Inferior parietal cortex (tissue), 1 donor: ENCODE measurements at regions not wholly inside any gene's neighbourhood (a gene's known extent, or its start where the extent isn't known, plus 50 kb on each side); places are given as distances from the start of the nearest gene placed in this dataset.
"Not testable (repeated sequence)": the region's sequence is repeated elsewhere in the genome, so short reads cannot be mapped to it uniquely, and the experiment has no call there.

Experiments used
- DNase-seq: peaks from one replicate; pipeline ENCODE4 v3.0.0-alpha.2; 2016; ENCODE audit errors: extremely low spot score

- DNase-seq: no peak
Measured at GRCh38 chr14:83702619-83703018, 1827.3 kb upstream of the FLRT2 start.

DNA sequence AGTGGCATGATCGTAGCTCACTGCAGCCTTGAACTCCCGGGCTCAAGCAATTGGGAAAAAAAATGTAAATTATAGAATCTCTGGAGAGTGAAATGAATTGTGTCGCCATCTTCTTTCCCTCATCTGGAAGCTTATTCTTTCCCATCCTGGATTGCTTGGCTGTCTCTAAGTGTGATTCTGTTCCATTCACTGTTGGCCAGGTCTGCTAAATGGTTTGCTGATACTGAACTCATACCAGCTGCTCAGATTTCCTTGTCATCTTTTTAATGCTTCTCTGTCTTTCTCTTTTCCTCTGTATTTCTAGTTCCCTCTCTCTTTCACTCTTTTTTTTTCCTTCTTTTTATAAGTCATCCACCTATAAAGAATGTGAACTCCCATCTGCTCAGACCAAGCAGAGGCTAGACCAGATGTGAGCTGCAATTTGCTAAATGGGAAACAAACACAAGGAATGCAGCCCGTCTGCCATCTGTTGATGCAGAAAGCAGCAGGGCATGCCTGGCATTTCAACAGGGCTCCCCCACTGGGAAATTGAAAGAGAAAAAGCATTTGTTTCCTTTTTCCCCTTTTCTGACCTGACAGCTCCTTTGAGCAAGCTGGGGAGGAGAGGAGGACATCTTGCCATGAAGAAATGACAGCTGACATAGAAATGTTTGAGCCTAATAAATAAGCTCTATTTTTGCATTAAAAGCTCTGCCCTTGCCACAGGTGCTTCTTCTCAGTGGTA lies 1823.6 kb upstream of the FLRT2 start:
- DNase-seq: no peak

DNA sequence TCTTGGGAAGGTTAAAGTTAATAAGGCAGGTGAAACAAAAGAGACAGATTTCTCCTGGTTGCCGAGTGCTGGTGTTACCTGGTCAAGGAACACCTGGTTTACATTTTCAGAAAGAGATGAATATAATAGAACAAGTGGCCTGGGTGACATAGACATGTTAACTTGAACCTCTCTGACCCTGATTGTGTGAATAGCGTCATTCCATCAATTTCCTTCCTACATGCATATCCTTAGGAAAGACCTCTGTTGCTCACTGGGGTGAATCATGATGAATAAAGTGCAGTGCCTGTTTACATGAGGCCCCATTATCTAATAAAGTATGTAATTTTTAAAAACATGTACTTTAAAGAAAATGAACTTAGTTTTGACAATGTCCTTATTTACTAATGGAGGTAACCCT lies 1822.9 kb upstream of the FLRT2 start:
- DNase-seq: no peak

GRCh38 chr14:83709116-83709515 lies 1820.8 kb upstream of the FLRT2 start:
- no peak for DNase-seq

GRCh38 chr14:83711046-83711445 lies 1818.9 kb upstream of the FLRT2 start:
- DNase-seq: no peak

GRCh38 chr14:83712418-83713129 lies 1817.4 kb upstream of the FLRT2 start:
- no peak for DNase-seq

- no peak for DNase-seq
Measured at GRCh38 chr14:83713732-83714131, 1816.2 kb upstream of the FLRT2 start.

DNA sequence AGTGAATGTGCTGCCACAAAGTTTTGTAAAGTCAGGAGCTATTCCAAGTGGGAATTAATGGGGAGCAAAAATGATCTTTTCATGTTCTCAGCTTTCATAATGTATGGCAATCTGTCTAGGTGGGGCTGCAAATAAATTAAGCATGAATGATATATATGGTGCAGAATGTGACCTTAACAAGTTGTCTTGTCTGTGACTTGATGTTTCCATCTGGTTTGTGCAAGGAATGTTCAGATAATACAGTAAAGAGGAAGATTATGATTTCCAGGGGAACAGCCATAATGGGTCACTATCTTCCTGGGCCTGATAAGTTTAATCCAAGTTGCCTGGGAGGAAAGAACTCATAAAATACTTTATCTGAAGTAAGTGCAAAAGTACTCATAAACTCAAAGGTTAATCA lies 1815.8 kb upstream of the FLRT2 start:
- DNase-seq: no peak

- DNase-seq: not testable (repeated sequence)
Measured at GRCh38 chr14:83719435-83719834, 1810.5 kb upstream of the FLRT2 start.

GRCh38 chr14:83733670-83734069 lies 1796.3 kb upstream of the FLRT2 start:
- DNase-seq: no peak

- DNase-seq: no peak
Measured at GRCh38 chr14:83734431-83734830, 1795.5 kb upstream of the FLRT2 start.

- DNase-seq: no peak
Measured at GRCh38 chr14:83741269-83741668, 1788.7 kb upstream of the FLRT2 start.

- no peak for DNase-seq
Measured at GRCh38 chr14:83744224-83744623, 1785.7 kb upstream of the FLRT2 start.

- DNase-seq: no peak
Measured at GRCh38 chr14:83744891-83745290, 1785.1 kb upstream of the FLRT2 start.

DNA sequence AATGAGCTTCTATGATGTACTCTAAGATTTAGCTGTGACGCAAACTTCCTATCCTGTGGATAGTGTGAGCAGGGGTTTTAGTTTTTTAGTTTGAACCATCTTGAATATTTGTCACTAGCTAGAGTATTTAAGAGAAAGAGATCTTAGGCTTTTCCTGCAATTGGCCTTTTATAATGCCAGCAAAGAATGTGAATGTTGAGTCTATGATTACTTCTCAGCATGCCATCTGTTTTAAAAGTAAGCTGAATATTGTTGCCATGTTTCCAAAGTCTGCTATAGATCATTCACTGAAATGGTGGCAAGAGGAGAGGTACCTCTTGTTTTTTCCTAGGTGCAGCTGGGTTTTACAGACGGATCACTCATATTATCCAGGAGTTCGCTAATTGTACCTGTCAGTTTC lies 1783.6 kb upstream of the FLRT2 start:
- DNase-seq: no peak

- DNase-seq: no peak
Measured at GRCh38 chr14:83757916-83758315, 1772.0 kb upstream of the FLRT2 start.

GRCh38 chr14:83764656-83765599 lies 1765.0 kb upstream of the FLRT2 start:
- DNase-seq: no peak

- no peak for DNase-seq
Measured at GRCh38 chr14:83777516-83777915, 1752.4 kb upstream of the FLRT2 start.

DNA sequence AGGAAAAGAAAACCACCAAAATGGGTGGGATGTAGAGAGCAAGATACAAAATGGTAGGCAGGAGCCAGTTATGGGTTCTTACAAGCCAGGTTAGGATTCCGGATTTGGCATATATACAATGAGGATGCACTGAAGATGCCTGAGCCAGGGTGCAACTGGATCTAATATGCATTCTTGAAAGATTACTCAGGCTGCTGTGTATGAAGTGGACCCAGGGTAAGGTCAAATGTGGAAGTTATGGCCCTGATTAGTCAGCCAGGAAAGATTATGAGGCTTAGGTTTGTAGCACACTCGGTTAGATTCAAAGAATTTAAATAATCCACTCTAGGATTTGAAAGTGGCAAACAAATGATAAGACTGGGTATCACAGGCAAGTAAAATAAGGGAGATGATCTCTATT lies 1750.7 kb upstream of the FLRT2 start:
- DNase-seq: no peak

GRCh38 chr14:83780321-83780720 lies 1749.6 kb upstream of the FLRT2 start:
- no peak for DNase-seq

DNA sequence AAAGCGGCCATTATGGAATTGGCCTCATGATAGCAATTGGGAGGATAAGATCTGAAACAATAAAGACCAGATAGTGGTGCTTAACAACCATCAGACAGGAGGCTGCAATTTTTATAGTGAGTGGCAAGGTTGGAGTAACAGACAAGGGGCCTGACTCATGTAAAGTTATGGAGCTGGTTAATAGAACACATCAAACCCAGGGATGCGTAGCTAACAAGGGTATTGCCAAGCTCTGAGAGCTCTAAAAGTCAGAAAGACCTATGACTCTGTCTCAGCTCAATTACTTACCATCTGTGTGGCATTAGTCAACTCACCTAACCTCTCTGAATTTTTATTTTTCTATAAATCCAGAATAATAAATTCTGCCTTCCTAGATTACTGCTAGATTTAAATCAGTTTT lies 1731.5 kb upstream of the FLRT2 start:
- DNase-seq: no peak

DNA sequence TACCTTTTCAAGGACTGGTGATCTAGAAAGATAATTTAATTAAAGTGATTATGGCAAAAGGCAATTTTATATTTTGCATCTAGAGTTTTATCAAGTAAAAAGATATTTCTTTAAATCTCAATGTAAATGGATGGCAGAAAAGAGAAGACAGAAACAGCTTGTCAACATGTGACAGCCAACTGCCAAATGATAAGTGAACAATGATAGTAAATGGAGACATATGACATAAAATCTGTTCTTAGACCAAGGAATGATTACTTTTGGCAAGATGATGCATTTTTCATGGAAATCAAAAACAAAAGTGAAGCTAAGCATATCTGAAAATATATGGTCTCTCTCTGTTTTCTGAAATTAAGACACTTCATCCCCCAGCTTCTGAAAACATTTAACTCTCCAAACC lies 1730.7 kb upstream of the FLRT2 start:
- no peak for DNase-seq
